ENCODE measurements at regions not wholly inside any gene's neighbourhood (a gene's known extent, or its start where the extent isn't known, plus 50 kb on each side); places are given as distances from the start of the nearest gene placed in this dataset.
A peak's percentile ranks its signal among the peaks of the same experiment; 100 is the strongest.

DNA sequence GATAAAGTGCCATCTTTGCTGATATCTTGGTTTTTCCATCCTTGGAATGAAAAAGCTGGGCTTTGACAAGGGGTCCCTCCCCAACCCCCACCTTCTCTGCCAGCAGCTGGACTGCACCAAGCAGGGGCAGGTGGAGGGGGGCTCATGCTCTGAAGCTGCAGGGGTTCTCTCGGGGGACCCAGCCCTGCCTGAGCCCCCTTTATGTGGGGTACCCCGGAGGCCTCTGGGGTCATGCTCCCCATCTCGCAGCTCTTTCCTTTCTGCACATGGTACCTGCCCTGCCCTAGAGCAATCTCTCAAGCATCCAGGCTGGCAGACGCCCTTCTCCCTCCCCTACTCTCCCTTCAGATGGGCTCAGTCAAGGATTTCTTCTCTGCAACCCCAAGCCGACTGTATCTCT, 146.7 kb upstream of the PTPN1 start:
- Mint-ChIP-seq H3K27ac (ENCODE audit: unreplicated experiment) (no peak overlapping the region), H3K4me3 (ENCODE audit: low read depth, unreplicated experiment) (no peak overlapping the region), H3K36me3 (ENCODE audit: insufficient read depth, unreplicated experiment) (peaks cover 1% of the 10 kb centered on the region), H3K27me3 (ENCODE audit: unreplicated experiment) (no peaks in the 10 kb centered on the region), H3K9me3 (ENCODE audit: low read depth, unreplicated experiment) (peaks cover 2% of the 10 kb centered on the region), H3K4me1 (ENCODE audit: low read depth, unreplicated experiment) (peaks cover 36% of the 10 kb centered on the region)
- TF ChIP-seq, protein P1, sequence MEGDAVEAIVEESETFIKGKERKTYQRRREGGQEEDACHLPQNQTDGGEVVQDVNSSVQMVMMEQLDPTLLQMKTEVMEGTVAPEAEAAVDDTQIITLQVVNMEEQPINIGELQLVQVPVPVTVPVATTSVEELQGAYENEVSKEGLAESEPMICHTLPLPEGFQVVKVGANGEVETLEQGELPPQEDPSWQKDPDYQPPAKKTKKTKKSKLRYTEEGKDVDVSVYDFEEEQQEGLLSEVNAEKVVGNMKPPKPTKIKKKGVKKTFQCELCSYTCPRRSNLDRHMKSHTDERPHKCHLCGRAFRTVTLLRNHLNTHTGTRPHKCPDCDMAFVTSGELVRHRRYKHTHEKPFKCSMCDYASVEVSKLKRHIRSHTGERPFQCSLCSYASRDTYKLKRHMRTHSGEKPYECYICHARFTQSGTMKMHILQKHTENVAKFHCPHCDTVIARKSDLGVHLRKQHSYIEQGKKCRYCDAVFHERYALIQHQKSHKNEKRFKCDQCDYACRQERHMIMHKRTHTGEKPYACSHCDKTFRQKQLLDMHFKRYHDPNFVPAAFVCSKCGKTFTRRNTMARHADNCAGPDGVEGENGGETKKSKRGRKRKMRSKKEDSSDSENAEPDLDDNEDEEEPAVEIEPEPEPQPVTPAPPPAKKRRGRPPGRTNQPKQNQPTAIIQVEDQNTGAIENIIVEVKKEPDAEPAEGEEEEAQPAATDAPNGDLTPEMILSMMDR (IDR thresholded peaks at IDR 0.05; ENCODE audit: unreplicated experiment) = no peak
- intact Hi-C loops (cut with micrococcal nuclease; ENCODE audit: unreplicated experiment) = loop anchor here (10.0 kb wide), 1 partner anchor 169 kb away; the partner anchor contains the start of gene CEBPB
- DNase-seq = no peak
- CTCF ChIA-PET = no interaction called here
- no TSS peak for BruUV-seq (replicated peaks)

DNA sequence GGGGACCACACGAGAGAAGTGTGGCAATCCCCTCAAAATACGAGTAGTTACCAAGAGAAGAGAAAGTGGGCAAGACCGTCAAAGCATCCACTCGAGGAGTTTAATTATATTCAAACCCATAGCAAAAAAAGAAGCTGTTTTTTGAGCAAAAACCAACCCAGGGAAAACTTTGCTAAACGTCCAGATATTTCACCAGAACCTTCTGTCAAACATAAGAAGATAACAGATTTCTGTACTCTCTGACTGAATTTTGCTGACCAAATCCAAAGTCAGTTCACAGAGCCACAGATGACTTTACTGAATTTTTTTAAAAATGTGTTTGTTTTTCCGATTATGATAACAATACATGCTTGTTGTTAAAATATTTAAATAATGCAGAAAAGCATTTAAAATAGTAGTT, 145.6 kb upstream of the PTPN1 start:
- H3K4me3 Mint-ChIP-seq (ENCODE audit: low read depth, unreplicated experiment) = no peak overlapping the region
- no peak overlapping the region for H3K27ac Mint-ChIP-seq (ENCODE audit: unreplicated experiment)
- no peaks in the 10 kb centered on the region for H3K27me3 Mint-ChIP-seq (ENCODE audit: unreplicated experiment)
- peaks cover 2% of the 10 kb centered on the region for H3K9me3 Mint-ChIP-seq (ENCODE audit: low read depth, unreplicated experiment)
- TF ChIP-seq, protein P1 (IDR thresholded peaks at IDR 0.05; ENCODE audit: unreplicated experiment) = no peak
- H3K4me1 Mint-ChIP-seq (ENCODE audit: low read depth, unreplicated experiment) = peaks cover 38% of the 10 kb centered on the region
- intact Hi-C loops (cut with micrococcal nuclease; ENCODE audit: unreplicated experiment) = loop anchor here (10.0 kb wide), 1 partner anchor 170 kb away; the partner anchor contains the start of gene CEBPB
- no TSS peak for BruUV-seq (replicated peaks)
- CTCF ChIA-PET = interaction anchor here (0.5 kb wide), 1 partner anchor 86 kb away, joined by 3 read pairs; no protein-coding TSS in a partner anchor
- DNase-seq = no peak
- H3K36me3 Mint-ChIP-seq (ENCODE audit: insufficient read depth, unreplicated experiment) = no peaks in the 10 kb centered on the region

DNA sequence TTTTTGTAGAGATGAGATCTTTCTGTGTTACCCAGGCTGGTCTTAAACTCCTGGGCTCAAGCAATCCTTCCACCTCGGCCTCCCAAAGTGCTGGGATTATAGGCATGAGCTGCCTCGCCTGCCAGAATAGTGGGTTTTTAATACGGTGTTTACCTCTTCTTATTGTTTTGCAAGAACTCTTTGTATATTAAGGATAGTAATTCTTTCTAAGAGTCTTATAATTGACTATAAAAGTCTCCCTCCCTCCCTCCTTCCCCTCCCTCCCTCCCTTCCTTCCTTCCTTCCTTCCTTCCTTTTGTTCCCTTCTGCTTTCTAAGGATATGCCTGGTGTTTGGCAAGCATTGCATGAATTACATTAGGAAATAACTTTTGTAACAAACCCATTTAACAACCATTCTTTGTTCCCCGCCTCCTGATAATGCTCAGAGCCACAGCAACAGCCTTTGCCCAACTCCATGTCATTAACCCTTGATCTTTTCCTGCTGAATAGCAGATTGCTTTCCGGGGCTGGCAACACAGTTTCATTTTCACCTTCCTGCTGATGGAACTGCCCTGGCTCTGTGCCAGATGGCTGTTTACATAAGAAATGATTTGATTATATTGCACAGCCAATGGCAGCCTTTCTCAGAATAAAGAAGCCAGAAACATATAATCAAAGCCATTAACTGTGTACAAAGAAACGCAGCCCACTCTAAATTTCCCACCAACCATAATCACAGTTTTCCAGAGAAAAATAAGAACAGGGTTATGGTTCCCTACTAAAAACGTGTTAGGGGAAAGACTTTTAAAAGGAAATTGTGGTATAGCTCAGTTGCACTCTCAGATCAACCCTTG, 143.7 kb upstream of the PTPN1 start:
- CTCF ChIA-PET = no interaction called here
- Mint-ChIP-seq H3K27ac (ENCODE audit: unreplicated experiment) (peak overlapping the region; percentile 15), H3K36me3 (ENCODE audit: insufficient read depth, unreplicated experiment) (no peaks in the 10 kb centered on the region), H3K27me3 (ENCODE audit: unreplicated experiment) (no peaks in the 10 kb centered on the region), H3K4me3 (ENCODE audit: low read depth, unreplicated experiment) (peak overlapping the region; percentile 0), H3K4me1 (ENCODE audit: low read depth, unreplicated experiment) (peaks cover 40% of the 10 kb centered on the region), H3K9me3 (ENCODE audit: low read depth, unreplicated experiment) (peaks cover 2% of the 10 kb centered on the region)
- no TSS peak for BruUV-seq (replicated peaks)
- intact Hi-C loops (cut with micrococcal nuclease; ENCODE audit: unreplicated experiment) = loop anchor here (10.0 kb wide), 1 partner anchor 172 kb away; the partner anchor contains the start of gene CEBPB
- peak; percentile 93 for DNase-seq
- TF ChIP-seq, protein P1 (IDR thresholded peaks at IDR 0.05; ENCODE audit: unreplicated experiment) = no peak

DNA sequence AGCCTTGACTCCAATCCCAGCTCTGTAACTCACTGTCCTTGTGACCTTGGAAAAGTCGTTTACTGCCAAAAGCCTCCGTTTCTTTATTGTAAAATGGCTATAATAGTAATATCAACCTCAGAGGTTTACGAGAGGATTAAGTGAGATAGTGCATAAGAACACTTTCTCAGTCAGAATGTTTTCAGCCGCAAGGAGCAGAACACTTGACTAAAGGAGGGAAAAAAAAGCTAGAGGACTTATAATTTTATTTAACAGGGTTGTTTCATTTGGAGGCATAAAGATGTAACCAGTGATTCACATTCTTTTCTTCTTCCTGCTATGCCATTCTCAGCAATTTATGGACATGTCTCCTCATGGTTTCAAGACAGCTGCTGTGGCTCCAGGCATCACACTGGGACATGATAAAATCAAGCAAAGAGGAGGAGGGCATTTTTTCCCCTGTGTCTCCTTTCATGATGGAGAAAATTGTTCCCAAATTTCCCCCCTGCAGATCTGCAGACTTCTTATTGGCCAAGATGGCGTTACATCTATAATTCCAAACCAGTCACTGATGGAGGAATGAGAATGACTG, 143.0 kb upstream of the PTPN1 start:
- no peak for DNase-seq
- TF ChIP-seq, protein P1 (IDR thresholded peaks at IDR 0.05; ENCODE audit: unreplicated experiment) = no peak
- intact Hi-C loops (cut with micrococcal nuclease; ENCODE audit: unreplicated experiment) = loop anchor here (10.0 kb wide), 1 partner anchor 172 kb away; the partner anchor contains the start of gene CEBPB
- CTCF ChIA-PET = interaction anchor here (0.6 kb wide), 1 partner anchor 150 kb away, joined by 6 read pairs; no protein-coding TSS in a partner anchor
- Mint-ChIP-seq H3K36me3 (ENCODE audit: insufficient read depth, unreplicated experiment) (no peaks in the 10 kb centered on the region), H3K9me3 (ENCODE audit: low read depth, unreplicated experiment) (peaks cover 2% of the 10 kb centered on the region), H3K4me1 (ENCODE audit: low read depth, unreplicated experiment) (peaks cover 47% of the 10 kb centered on the region), H3K27ac (ENCODE audit: unreplicated experiment) (no peak overlapping the region), H3K27me3 (ENCODE audit: unreplicated experiment) (no peaks in the 10 kb centered on the region), H3K4me3 (ENCODE audit: low read depth, unreplicated experiment) (no peak overlapping the region)
- no TSS peak for BruUV-seq (replicated peaks)
